ENCODE measurements at regions not wholly inside any gene's neighbourhood (a gene's known extent, or its start where the extent isn't known, plus 50 kb on each side); places are given as distances from the start of the nearest gene placed in this dataset.
A peak's percentile ranks its signal among the peaks of the same experiment; 100 is the strongest.

DNA sequence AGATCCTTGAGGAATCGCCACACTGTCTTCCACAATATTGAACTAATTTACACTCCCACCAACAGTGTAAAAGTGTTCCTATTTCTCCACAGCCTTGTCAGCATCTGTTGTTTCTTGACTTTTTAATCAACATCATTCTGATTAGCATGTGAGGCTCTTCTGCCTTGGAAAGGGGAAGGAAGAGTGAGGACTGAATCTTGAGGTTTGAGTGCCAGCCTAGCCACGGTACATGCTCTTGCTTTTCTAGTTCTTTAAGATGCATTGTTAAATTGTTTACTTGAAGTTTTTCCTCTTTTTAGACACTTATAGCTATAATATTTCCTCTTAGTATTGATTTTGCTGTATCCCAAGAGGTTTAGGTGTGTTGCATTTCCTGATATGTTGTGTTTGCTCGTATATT is 596.1 kb downstream of the OTOL1 start:
- DNase-seq (ENCODE audit: low spot score in 2 of 2): no peak
- no peak for FAIRE-seq

DNA sequence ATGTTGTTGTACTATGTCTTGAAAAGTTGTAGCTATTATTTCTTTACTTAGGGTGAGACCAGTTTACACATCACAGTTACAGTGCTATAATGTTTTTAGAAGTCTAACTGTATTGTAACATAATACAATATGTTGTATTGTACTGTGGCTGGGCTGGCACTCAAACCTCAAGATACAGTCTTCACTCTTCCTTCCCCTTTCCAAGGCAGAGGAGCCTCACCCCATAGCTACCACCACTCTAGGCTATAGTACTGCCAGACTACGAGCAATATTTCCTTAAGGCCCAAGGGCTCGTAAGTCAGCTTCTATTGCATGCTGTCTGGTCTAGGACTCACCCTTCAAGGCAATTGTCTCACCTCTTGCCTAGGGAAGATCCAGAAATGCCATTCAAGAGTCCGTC is 597.7 kb downstream of the OTOL1 start:
- DNase-seq (ENCODE audit: low spot score in 2 of 2) (no peak), FAIRE-seq (no peak)

DNA sequence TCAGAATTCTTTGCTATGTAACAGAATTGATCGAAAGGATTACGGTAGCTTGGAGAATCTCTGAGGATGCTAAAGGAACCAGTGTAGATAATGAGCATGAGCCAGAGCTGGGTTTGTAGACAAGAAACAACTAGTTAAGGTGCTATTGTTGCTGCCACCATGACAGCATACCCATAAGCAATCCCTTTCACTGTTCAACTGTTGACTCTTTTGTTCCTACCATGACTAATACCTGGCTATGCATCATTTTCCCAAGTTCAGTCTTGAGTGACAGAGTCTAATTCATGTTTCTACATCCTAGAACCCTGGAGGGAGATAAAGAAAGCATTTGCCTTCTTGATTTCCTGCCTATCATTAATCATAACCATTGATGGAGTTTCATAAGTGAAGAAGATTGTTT is 600.3 kb downstream of the OTOL1 start:
- DNase-seq (ENCODE audit: low spot score in 2 of 2) (no peak), FAIRE-seq (no peak)

DNA sequence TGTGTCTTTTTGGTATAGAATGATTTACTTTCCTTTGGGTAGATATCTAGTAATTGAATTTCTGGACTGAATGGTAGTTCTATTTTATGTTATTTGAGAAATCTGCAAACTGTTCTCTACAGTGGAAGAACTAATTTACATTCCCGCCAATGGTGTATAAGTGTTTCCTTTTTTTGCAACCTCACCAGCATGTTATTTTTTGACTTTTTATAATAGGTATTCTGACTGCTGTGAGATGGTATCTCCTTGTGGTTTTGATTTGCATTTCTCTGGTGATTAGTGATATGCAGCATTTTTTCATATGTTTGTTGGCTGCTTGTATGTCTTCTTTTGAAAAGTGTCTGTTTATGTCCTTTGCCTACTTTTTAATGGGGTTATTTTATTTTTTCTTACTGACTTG is 607.2 kb downstream of the OTOL1 start:
- FAIRE-seq: no peak
- no peak for DNase-seq (ENCODE audit: low spot score in 2 of 2)

DNA sequence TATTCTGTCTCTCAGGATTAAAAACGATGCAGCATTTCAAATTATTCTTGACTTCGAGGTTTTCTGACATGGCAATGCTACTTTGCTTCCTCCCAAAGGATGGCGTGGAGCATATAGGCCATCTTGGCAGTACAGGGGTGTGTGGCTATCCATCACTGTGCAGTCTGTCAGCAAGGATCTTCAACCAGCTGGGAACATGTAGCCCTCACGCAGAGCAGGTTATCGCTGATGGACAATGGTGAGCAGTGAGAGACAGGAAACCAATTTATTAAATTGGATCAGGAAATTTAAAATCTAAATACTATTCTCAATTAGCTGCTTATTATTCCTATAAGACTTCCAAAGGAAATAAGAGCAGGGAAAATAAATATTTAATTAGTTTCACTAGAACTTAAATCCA is 615.3 kb downstream of the OTOL1 start:
- FAIRE-seq (no peak), DNase-seq (ENCODE audit: low spot score in 2 of 2) (no peak)

DNA sequence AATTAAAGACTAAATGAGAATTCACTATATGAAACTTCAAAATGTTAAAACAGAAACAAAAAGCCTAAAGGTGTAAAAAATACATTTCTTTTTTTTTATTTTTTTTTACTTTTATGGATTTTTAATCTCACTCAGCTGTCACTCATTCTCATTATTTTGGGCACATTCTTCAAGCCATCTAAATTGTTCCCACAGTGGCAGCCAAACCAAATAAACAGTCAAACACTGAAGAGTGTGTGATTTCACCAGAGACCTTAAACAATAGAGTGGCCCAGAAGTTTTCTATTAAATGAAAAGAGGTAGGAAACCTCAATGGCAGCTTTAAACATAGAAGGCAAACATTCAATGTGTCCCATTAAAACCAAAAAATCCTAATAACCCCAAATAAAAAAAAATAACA is 616.1 kb downstream of the OTOL1 start:
- no peak for DNase-seq (ENCODE audit: low spot score in 2 of 2)
- peak; percentile 70 for FAIRE-seq

DNA sequence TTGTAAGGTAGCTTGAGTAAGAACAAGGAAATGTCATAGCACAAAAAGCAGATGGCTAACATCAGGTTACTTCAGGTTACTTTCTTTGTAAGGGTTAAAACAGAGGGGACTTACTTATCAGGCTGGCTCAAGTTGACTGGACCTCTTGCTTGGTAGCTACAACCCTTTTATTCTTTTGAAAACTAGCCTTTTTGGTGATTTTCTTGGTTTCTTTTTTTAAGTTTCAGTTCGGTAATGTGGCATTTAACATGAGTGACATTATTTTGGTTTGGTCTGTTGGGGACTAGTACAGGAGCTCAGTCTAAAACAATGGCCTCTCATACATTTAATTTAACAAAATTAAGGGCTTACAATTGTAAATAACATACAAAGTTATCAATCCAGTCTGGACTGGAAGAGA is 621.4 kb downstream of the OTOL1 start:
- no peak for DNase-seq (ENCODE audit: low spot score in 2 of 2)
- FAIRE-seq: no peak

DNA sequence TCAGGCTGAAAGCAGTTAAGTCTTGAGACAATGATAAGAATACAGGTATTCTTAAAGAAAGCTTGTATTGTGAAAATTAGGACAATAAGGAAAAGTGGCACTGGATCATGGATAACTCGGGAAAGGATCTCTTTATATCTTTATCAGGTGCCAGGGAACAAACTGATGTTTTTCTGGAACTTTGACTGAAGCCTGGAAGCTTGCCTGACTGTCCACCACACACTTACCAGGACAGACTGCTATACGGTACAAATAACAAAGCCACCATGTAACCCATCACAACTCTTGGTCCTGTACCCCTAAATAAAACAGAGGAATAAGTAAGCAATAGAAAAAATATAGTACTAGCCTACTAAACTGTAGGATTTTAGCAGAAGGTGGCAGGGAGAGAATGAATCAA is 623.0 kb downstream of the OTOL1 start:
- DNase-seq (ENCODE audit: low spot score in 2 of 2): no peak
- FAIRE-seq: no peak

DNA sequence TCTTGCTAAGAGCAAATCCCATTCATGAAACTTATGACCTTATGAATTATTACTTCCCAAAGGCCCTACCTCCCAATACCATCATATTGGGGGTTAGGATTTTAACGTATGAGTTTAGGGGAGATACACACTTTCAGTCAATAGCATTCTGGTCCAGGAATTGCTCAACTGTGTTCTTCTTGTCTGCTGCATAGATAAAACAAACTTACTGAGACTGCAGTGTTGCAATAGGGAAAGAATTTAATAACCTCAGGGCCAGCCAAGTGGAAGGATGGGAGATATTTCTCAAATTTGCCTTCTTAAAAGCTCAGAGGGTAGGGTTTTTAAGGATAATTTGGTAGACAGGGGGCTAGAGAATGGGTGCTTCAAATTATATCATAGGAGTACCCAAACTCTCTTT is 625.8 kb downstream of the OTOL1 start:
- FAIRE-seq: no peak

DNA sequence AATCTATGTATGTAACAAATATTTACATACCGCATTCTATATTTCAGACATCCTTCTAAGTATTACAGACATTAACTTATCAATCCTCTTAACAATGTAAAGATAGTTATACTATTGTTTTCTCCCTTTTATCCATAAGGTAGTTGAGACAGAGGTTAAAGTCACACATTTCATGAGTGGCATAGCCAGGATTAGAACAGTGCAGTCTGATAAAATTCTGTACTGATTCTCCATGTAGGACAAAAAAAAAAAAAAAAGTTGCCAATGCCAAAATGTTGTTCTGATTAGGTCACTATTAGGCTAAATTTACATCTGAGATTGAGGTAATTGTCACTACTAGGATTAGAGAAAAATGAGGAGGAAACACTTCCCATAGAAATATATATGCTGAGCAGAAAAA is 629.2 kb downstream of the OTOL1 start:
- DNase-seq (ENCODE audit: low spot score in 2 of 2) (no peak), FAIRE-seq (no peak)

More for the DNA sequence above, 625.8 kb downstream of the OTOL1 start:
- no peak for DNase-seq (ENCODE audit: low spot score in 2 of 2)

DNA sequence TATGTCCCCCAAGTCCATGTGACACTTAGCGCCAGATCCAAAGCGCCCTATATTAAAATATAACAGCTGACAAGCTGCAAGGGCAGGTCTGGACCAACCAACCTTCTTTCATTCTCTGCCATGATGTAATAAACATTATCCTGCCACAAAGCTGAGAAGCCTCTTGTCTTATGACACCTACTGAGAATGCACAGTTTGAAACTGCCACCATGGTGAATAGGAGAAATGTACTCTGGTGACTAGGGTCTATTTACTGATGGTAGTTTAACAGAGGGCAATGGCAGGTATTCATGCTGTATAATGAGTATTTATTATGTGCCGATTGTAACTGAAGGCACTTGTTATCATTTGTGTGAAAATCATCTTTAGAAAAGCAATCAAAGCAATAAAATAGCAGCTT is 634.0 kb downstream of the OTOL1 start:
- FAIRE-seq (no peak), DNase-seq (ENCODE audit: low spot score in 2 of 2) (no peak)

DNA sequence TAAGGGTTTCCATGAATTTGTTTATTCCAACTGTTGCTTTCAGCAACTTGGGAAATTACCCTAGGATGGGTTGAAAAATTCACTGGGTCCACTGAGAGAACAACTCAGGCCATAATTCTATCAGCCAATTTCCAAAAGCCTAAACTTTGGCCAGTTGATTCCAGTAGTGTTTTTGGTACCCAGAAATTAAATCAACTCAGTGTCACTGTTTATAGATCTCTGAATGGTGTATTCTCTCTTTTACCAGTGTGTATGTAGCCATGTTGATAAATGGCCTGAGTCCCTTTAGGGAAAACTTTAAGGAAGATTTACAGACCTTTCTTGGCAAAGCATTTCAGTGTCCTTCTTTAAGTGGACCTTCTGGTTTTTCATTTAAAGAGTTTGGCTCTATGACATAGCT is 636.4 kb downstream of the OTOL1 start:
- DNase-seq (ENCODE audit: low spot score in 2 of 2): no peak
- FAIRE-seq: no peak

DNA sequence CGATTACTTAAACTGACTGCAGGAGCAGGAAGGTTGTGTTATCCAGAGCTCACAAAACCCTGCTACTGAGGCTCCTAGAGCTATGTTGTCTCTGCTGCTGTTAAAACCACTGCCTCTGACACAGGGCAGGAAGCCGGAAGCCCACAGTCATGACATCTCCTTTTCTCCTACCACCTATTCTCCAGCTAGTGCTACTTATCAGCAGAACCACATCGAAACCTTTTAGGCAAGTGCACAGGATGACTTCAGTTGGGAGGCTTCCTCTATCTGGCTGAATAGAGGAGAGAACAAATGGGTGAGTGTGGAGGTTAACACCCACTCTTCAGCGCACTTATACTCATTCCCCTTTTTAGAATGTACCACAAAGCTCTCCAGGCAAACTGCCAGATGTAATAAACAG is 638.0 kb downstream of the OTOL1 start:
- DNase-seq (ENCODE audit: low spot score in 2 of 2): no peak

DNA sequence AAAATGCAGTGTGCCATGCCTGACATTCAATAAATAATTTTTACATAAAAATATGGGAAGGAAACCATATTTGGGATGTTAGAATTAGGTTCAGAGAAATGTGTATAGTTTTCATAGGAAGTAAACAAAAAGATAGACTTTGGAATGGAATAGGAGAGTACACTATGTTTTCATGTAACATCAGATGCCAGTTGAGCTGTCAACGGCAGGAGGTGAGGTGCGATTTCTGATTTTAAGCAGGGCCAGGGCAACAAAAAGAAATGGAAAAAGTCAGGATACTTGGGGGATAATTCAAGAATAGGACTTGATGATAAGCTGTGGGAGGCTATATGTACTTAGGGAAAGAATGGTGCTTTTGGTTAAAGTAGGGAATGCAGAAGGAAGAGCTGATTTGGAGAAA is 639.5 kb downstream of the OTOL1 start:
- DNase-seq (ENCODE audit: low spot score in 2 of 2) (no peak), FAIRE-seq (no peak)

More for the DNA sequence above, 638.0 kb downstream of the OTOL1 start:
- FAIRE-seq: no peak

DNA sequence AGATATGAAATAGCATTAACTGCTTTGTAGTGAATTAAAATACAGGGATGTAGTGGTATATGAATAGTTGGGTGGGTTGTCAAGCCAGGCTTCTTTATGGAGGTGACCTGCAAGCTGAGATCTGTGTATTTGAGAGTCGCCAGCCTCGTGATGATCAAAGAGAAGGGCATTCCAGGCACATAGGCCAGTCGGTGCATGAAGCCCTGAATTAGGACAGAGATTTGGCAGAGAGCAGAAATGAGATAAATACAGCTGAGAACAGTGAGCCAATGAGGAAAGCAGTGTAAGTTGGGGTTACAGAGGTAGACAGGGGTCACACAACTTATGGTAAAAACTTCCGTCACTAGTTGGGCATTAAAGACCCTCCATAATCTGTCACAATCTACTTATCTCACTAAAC is 641.9 kb downstream of the OTOL1 start:
- DNase-seq (ENCODE audit: low spot score in 2 of 2) (no peak), FAIRE-seq (no peak)

DNA sequence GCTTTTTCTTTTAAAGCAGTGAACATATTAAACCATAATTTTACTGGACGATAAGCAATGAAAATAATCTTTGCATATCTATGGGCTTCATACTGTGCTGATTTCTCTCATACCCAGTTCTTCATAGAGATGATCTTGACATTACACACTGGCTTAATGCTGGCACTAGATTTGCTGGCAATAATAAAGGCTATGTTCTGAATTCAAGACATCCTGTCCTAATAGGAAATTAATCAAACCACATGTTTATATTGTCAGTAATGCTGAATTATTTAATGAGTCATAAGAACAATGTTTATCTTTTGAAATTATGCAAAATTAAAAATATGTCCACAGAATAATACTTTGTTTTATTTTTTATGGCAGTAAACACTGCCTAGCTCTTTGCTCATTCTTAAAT is 643.2 kb downstream of the OTOL1 start:
- FAIRE-seq (no peak), DNase-seq (ENCODE audit: low spot score in 2 of 2) (no peak)

DNA sequence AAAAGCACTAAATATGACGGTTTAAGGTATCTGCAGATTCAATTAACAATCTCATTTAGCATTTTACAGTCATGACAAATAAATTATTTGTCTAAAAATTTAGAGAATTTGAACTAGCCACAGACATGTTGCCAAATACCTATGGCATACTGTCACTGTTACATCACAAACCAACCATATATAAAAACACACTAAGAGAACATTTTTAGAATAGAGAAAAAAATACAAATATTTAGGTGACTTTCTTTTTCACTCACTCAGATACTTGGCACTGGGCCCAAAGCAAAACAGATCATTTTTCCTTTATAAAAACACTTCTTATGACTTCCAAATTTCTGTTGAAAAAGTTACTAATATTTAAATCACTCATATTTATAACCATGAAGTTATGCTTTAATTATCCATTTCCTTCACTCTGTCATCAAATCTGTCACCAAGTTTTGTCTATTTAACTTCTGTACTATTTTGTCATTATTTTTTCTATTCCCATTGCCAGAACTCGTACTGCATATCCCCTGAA is 644.7 kb downstream of the OTOL1 start:
- no peak for FAIRE-seq
- no peak for DNase-seq (ENCODE audit: low spot score in 2 of 2)

DNA sequence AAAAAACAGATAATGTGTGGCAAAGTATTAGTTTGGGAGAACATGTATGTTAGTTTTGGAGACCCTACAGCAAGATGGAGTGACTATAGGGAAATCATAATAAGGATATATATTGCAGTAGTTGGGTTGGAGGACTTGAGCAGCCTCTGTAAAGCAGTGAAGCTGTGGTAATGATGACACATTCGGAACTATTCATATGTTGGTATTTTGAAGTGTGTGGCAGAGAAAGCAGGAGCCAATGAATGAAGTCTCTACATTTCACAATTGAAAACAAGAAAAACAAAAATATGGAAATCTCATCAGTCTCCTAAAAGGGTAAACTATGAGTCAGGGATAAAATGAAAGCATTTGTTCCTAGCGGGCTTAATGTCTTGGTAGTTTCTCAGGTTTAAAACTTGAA is 645.9 kb downstream of the OTOL1 start:
- no peak for DNase-seq (ENCODE audit: low spot score in 2 of 2)

DNA sequence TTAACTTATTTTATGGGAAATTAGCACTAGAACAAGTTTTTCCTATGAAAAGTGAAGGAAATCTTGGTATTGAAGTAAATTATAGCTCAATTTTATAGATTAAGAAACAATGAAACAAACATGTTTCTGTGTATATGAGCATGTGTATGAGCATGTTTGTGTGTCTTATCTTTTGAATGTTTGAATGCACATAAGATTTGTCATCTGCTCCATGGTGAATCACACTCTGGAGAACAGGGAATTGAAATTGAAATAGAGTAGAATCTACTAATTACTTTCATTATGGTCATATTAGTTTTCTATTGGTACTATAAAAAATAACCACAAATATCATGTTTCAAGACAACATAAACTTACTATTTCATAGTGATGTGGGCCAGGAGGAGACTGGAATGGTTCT is 646.6 kb downstream of the OTOL1 start:
- DNase-seq (ENCODE audit: low spot score in 2 of 2) (no peak), FAIRE-seq (no peak)

More for the DNA sequence above, 645.9 kb downstream of the OTOL1 start:
- no peak for FAIRE-seq

DNA sequence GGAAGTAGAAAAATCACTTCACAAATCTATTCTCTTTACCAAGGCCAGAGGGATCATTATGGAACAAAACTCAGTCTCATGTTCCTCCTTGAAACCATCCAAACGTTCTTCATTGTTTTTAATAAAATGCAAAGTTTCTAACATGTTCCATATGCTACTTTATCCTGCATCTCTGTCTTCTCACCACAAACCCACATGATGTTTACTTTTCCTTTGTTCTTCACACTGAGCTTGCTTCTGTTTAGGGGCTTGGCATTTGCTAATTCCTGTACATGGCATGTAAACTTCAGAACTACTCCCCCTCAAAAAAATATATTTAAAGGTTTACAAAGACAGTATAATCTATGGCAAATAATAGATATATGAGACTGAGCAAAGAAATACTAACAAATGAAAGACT is 651.4 kb downstream of the OTOL1 start:
- no peak for FAIRE-seq

DNA sequence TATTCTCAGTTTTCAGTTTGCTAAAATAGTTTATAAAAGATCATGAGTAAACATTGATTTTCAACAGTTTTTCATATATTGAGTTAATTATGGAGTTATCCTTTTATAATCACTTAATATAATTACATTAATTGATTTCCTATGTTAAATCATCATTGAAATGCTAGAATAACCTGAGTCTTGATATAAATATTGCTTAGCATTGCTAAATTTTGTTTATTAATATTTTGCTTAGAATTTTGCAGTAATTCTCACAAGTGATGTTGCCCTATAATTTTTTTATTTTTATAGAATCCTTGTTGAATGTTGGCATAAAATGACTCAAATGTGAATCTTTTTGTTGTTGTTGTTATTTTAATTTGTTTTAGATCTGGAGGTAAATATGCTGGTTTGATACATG is 654.2 kb downstream of the OTOL1 start:
- FAIRE-seq: no peak
- no peak for DNase-seq (ENCODE audit: low spot score in 2 of 2)

More for the DNA sequence above, 651.4 kb downstream of the OTOL1 start:
- no peak for DNase-seq (ENCODE audit: low spot score in 2 of 2)

DNA sequence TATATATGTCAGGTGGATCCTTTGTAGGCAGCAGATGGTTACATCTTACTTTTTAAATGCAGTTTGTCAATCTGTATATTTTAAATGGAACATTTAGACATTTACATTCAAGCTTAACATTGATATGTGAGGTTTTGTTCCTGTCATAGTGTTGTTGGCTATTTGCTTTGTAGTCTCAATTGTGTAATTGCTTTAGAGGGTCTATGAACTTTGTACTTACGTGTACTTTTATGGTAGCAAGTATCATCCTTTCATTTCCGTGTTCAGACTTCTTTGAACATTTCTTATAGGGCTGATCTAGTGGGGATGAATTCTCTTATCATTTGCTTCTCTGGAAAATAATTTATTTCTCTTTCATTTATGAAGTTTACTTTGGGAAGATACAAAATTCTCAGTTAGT is 656.0 kb downstream of the OTOL1 start:
- no peak for DNase-seq (ENCODE audit: low spot score in 2 of 2)
- no peak for FAIRE-seq

DNA sequence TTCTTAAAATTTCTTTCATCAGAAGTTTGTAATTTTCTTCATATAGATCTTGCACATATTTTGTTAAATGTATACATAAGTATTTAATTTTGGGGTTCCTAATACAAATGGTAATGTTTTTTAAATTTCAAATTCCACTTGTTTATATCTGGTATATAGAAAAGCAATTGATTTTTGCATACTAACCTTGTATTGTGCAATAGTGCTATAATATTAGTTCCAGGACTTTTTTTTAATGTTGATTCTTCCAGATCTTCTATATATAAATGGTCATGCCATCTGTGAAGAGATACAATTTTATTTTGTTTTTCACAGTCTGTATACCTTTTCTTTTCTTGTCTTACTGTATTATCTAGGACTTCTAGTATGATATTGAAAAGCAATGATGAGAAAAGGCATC is 665.0 kb downstream of the OTOL1 start:
- DNase-seq (ENCODE audit: low spot score in 2 of 2): no peak
- FAIRE-seq: peak; percentile 51

Data from frontal cortex (tissue), 3 donors.